WI38 (cell line): ENCODE measurements at regions not wholly inside any gene's neighbourhood (a gene's known extent, or its start where the extent isn't known, plus 50 kb on each side); places are given as distances from the start of the nearest gene placed in this dataset.

Source experiments
- H3K4me3 ChIP-seq: 2 replicates; pipeline ENCODE4 v1.5.1; 2011; ENCODE audit warnings: low read depth, mild to moderate bottlenecking, control low read depth, low read length
- TF ChIP-seq, protein P1 (sequence below): IDR thresholded peaks from 2 replicates; pipeline ENCODE4 v1.5.1; 2012; ENCODE audit warnings: low read depth, mild to moderate bottlenecking, control low read depth, low read length

DNA sequence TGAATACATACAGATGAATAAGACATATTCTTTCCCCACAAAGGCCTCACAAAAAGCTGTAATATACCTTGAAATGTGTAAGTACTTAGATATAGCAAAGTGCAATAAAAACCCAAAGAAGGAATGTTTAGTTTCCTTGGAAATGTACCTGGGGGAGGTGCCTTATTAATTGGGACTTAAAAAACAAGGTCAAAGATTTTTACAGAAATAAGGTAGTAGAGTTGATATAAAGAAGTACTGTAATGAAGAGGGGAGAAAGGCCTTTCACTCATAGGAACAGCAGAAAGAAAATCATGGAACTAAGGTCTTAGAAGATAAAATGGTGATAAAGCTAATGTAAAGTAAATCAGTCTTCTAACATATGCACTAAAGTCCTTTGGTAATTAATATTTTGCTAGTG is 153.9 kb upstream of the B3GALT2 start:
- TF ChIP-seq, protein P1, sequence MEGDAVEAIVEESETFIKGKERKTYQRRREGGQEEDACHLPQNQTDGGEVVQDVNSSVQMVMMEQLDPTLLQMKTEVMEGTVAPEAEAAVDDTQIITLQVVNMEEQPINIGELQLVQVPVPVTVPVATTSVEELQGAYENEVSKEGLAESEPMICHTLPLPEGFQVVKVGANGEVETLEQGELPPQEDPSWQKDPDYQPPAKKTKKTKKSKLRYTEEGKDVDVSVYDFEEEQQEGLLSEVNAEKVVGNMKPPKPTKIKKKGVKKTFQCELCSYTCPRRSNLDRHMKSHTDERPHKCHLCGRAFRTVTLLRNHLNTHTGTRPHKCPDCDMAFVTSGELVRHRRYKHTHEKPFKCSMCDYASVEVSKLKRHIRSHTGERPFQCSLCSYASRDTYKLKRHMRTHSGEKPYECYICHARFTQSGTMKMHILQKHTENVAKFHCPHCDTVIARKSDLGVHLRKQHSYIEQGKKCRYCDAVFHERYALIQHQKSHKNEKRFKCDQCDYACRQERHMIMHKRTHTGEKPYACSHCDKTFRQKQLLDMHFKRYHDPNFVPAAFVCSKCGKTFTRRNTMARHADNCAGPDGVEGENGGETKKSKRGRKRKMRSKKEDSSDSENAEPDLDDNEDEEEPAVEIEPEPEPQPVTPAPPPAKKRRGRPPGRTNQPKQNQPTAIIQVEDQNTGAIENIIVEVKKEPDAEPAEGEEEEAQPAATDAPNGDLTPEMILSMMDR, result no peak
- H3K4me3 ChIP-seq, result no peak overlapping the region

DNA sequence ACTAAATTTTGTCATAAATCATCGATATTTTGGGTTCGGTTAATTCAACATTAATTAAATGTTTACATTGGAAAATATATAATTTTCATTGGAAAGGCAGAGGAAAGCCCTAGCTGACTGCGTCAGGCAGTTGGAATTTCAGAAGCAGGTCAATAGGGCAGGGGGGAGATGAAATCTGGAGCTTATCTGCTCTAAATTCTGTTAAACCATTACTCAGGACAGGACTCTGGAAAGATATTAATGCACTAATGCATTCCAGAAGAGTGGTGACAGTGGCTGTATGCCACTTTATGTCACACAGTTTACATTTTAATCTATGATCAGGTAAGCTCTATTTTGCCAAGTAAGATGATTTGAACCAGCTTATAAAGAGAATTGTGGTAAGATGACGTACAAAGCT is 153.0 kb upstream of the B3GALT2 start:
- H3K4me3 ChIP-seq, result no peak overlapping the region
- TF ChIP-seq, protein P1, result no peak

DNA sequence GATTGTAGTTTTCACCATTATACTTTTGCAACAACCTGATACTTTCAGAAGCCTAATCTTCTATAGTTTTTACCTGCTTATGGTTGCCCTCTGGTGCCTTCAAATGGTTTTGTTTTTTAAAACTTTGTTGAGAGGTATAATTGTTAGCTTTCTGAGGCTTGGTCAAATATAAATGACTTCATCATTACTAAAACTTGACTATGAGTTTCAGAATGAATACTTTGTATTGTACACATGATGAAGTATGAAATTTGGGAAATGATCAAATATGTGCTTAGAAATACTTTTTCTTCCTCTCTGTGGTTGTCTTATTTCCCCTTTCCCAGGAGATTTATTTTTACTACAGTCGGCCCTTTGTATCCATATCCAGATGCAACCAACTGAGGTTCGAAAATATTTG is 151.8 kb upstream of the B3GALT2 start:
- H3K4me3 ChIP-seq, result no peak overlapping the region
- TF ChIP-seq, protein P1, result no peak

DNA sequence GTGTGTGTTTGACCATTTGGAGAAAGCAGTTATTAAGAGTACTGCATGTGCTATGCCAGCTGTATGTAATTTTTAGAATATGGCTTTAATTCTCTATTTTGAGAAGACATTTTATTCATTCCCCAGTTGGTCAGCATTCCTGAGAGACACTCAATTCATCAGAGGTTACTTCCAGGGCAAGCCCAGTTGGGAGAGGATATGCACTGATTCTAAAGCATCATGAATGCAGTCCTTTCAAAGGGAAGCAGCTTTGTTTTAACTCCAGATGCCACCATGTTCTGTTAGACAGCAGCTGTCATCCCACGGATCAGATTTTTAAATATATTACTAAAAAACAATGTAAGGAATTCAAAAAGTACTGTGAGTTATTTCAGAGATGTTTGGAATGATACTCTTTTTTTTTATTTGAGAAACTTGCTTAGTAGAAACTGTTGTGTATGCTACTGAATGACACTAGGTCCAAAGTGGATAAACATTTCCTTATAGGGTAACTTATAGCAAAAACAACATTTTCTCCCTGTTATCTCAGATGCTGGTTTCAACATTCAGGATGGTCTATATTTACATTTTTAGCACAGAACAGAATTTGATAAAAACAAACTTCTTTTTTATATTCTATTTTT is 149.5 kb upstream of the B3GALT2 start:
- TF ChIP-seq, protein P1, result no peak

DNA sequence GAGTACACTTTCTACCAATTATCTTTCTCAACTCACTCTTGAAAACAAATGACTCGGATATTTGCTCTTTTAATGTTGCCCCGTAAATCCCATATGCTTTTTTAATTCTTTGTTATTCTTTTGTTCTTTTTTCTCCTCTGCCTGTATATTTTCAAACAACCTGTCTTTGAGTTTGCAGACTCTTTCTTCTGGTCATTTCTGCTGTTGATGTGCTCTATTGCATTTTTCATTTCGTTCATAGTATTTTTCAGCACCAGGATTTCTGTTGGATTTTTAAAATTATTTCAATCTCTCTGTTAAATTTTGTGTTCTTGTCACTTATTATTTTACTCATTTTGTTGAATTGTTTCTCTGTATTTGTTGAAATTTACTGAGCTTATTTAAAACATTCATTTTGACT is 146.8 kb upstream of the B3GALT2 start:
- TF ChIP-seq, protein P1, result no peak
- H3K4me3 ChIP-seq, result no peak overlapping the region

More for the DNA sequence above, 149.5 kb upstream of the B3GALT2 start:
- no peak overlapping the region for H3K4me3 ChIP-seq

DNA sequence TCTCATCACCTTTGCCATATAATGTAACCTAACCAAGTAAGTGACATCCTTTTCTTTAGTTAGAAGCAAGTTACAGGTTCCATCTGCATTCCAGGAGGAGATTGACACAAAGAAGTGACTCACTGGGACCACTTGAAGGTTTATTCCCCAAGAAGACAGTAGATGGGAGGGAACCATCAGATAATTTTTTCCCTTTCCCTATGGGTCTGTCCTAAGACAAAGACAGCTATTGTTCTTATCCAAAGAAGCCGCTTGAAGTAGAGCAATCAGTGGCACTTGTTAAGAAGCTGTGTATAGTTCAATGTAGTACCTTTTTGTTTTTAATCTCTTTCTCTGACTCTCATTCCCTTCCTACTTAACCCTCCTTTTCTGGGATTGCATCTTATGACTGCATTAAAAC is 139.9 kb upstream of the B3GALT2 start:
- TF ChIP-seq, protein P1, result no peak
- H3K4me3 ChIP-seq, result no peak overlapping the region

DNA sequence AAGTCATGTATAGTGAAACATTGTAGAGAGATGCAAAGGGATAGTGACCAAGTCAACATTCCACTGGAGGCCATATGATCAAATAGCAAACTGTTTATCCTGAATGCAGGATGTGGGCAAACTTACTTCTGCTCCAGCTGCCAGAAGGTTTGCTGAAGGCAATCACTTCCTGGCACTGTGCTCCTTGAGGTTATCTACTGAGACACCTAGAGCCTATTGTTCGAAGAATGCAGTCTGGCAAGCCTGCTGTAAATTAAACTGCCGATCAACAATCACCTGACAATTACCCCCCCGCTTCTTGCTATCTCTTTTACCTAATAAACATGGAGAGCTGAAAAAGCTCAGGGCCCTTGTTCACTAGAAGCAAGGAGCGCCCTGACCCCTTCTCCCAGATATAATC is 139.4 kb upstream of the B3GALT2 start:
- TF ChIP-seq, protein P1, result no peak
- H3K4me3 ChIP-seq, result no peak overlapping the region
